ENCODE measurements at regions not wholly inside any gene's neighbourhood (a gene's known extent, or its start where the extent isn't known, plus 50 kb on each side); places are given as distances from the start of the nearest gene placed in this dataset.

GRCh38 chr12:127565241-127565640, 701.7 kb upstream of the TMEM132C start:
- H3K4me3 ChIP-seq (ENCODE audit: low read depth, low read length) = no peak overlapping the region
- TF ChIP-seq MAX (IDR thresholded peaks at IDR 0.05; ENCODE audit: low read depth, low read length) (no peak), MYC (IDR thresholded peaks at IDR 0.05; ENCODE audit: low read depth, low read length) (no peak), POLR2A (IDR thresholded peaks at IDR 0.05; ENCODE audit: extremely low read depth, insufficient read length) (no peak), CTCF (IDR thresholded peaks at IDR 0.05; ENCODE audit: low read depth, low read length) (no peak)
- DNase-seq (ENCODE audit: low read depth) = no peak

- TF ChIP-seq MAX (IDR thresholded peaks at IDR 0.05; ENCODE audit: low read depth, low read length) = no peak
- TF ChIP-seq CTCF (IDR thresholded peaks at IDR 0.05; ENCODE audit: low read depth, low read length) = no peak
- no peak for TF ChIP-seq POLR2A (IDR thresholded peaks at IDR 0.05; ENCODE audit: extremely low read depth, insufficient read length)
- no peak for TF ChIP-seq MYC (IDR thresholded peaks at IDR 0.05; ENCODE audit: low read depth, low read length)
- DNase-seq (ENCODE audit: low read depth) = no peak
- H3K4me3 ChIP-seq (ENCODE audit: low read depth, low read length) = no peak overlapping the region
These were observed 699.4 kb upstream of the TMEM132C start for GRCh38 chr12:127567531-127567930.

GRCh38 chr12:127570387-127570786, 696.6 kb upstream of the TMEM132C start:
- no peak for DNase-seq (ENCODE audit: low read depth)
- H3K4me3 ChIP-seq (ENCODE audit: low read depth, low read length) = no peak overlapping the region
- TF ChIP-seq POLR2A (IDR thresholded peaks at IDR 0.05; ENCODE audit: extremely low read depth, insufficient read length) = no peak

GRCh38 chr12:127570793-127571360, 696.1 kb upstream of the TMEM132C start:
- DNase-seq (ENCODE audit: low read depth) = no peak
- H3K4me3 ChIP-seq (ENCODE audit: low read depth, low read length) = no peak overlapping the region
- no peak for TF ChIP-seq POLR2A (IDR thresholded peaks at IDR 0.05; ENCODE audit: extremely low read depth, insufficient read length)
- no peak for TF ChIP-seq MYC (IDR thresholded peaks at IDR 0.05; ENCODE audit: low read depth, low read length)
- TF ChIP-seq CTCF (IDR thresholded peaks at IDR 0.05; ENCODE audit: low read depth, low read length) = no peak
- no peak for TF ChIP-seq MAX (IDR thresholded peaks at IDR 0.05; ENCODE audit: low read depth, low read length)

- no peak for DNase-seq (ENCODE audit: low read depth)
- TF ChIP-seq CTCF (IDR thresholded peaks at IDR 0.05; ENCODE audit: low read depth, low read length) = no peak
- no peak for TF ChIP-seq MAX (IDR thresholded peaks at IDR 0.05; ENCODE audit: low read depth, low read length)
- TF ChIP-seq MYC (IDR thresholded peaks at IDR 0.05; ENCODE audit: low read depth, low read length) = no peak
- no peak for TF ChIP-seq POLR2A (IDR thresholded peaks at IDR 0.05; ENCODE audit: extremely low read depth, insufficient read length)
- no peak overlapping the region for H3K4me3 ChIP-seq (ENCODE audit: low read depth, low read length)
These were observed 695.4 kb upstream of the TMEM132C start for GRCh38 chr12:127571578-127571977.

- TF ChIP-seq CTCF (IDR thresholded peaks at IDR 0.05; ENCODE audit: low read depth, low read length) = no peak
- TF ChIP-seq MAX (IDR thresholded peaks at IDR 0.05; ENCODE audit: low read depth, low read length) = no peak
- no peak for TF ChIP-seq MYC (IDR thresholded peaks at IDR 0.05; ENCODE audit: low read depth, low read length)
- TF ChIP-seq POLR2A (IDR thresholded peaks at IDR 0.05; ENCODE audit: extremely low read depth, insufficient read length) = no peak
- DNase-seq (ENCODE audit: low read depth) = no peak
- no peak overlapping the region for H3K4me3 ChIP-seq (ENCODE audit: low read depth, low read length)
These were observed 687.5 kb upstream of the TMEM132C start for GRCh38 chr12:127579446-127579845.
